H9 (cell line): ENCODE measurements at regions not wholly inside any gene's neighbourhood (a gene's known extent, or its start where the extent isn't known, plus 50 kb on each side); places are given as distances from the start of the nearest gene placed in this dataset.

Experiments
- DNase-seq: peaks from one replicate; pipeline ENCODE4 v3.0.0-alpha.2; 2017
- H2AFZ ChIP-seq: one replicate; pipeline ENCODE4 v1.6.1; 2013; ENCODE audit warnings: mild to moderate bottlenecking, low read length, control low read depth, moderate library complexity
- H2AK5ac ChIP-seq: 2 replicates; pipeline ENCODE4 v1.6.1; 2013; ENCODE audit warnings: low read length, control low read depth, mixed read lengths; ENCODE audit not compliant: insufficient read length
- H2BK120ac ChIP-seq: one replicate; pipeline ENCODE4 v1.6.1; 2013; ENCODE audit warnings: low read depth, mild to moderate bottlenecking, low read length, control low read depth, inconsistent platforms; ENCODE audit not compliant: poor library complexity, severe bottlenecking
- H2BK12ac ChIP-seq: 2 replicates; pipeline ENCODE4 v1.6.1; 2013; ENCODE audit warnings: low read length, control low read depth, mixed read lengths, low read depth; ENCODE audit not compliant: insufficient read length
- H2BK15ac ChIP-seq: 2 replicates; pipeline ENCODE4 v1.6.1; 2013; ENCODE audit warnings: low read depth, low read length, control low read depth
- H2BK20ac ChIP-seq: one replicate; pipeline ENCODE4 v1.6.1; 2013; ENCODE audit warnings: low read depth, mild to moderate bottlenecking, low read length, control low read depth, inconsistent platforms; ENCODE audit not compliant: poor library complexity, severe bottlenecking
- H2BK5ac ChIP-seq: 2 replicates; pipeline ENCODE4 v1.6.1; 2013; ENCODE audit warnings: low read length, control low read depth, mixed read lengths; ENCODE audit not compliant: insufficient read length
- H3K14ac ChIP-seq: 2 replicates; pipeline ENCODE4 v1.6.1; 2013; ENCODE audit warnings: low read length, control low read depth; ENCODE audit not compliant: insufficient read depth
- H3K18ac ChIP-seq: 2 replicates; pipeline ENCODE4 v1.6.1; 2013; ENCODE audit warnings: low read depth, mild to moderate bottlenecking, mixed read lengths, low read length, control low read depth; ENCODE audit not compliant: insufficient read length
- H3K23ac ChIP-seq: 2 replicates; pipeline ENCODE4 v1.6.1; 2013; ENCODE audit warnings: low read length, control low read depth, mixed read lengths, low read depth; ENCODE audit not compliant: insufficient read length
- H3K23me2 ChIP-seq: 2 replicates; pipeline ENCODE4 v1.6.1; 2013; ENCODE audit warnings: low read depth, mild to moderate bottlenecking, mixed read lengths, low read length, control low read depth; ENCODE audit not compliant: insufficient read length, poor library complexity, severe bottlenecking
- H3K27ac ChIP-seq: 2 replicates; pipeline ENCODE4 v1.5.1; 2013; ENCODE audit warnings: low read length, control low read depth, mixed read lengths, low read depth; ENCODE audit not compliant: insufficient read length
- H3K27me3 ChIP-seq: 2 replicates; pipeline ENCODE4 v1.6.1; 2013; ENCODE audit warnings: low read length, control low read depth, inconsistent platforms; ENCODE audit not compliant: insufficient read depth
- H3K4ac ChIP-seq: 2 replicates; pipeline ENCODE4 v1.6.1; 2013; ENCODE audit warnings: low read depth, mild to moderate bottlenecking, control low read depth, inconsistent platforms, low read length, moderate library complexity
- H3K4me1 ChIP-seq: 2 replicates; pipeline ENCODE4 v1.6.1; 2013; ENCODE audit warnings: low read length, control low read depth, inconsistent platforms; ENCODE audit not compliant: insufficient read depth
- H3K4me2 ChIP-seq: 2 replicates; pipeline ENCODE4 v1.6.1; 2013; ENCODE audit warnings: low read length, control low read depth, mixed read lengths; ENCODE audit not compliant: insufficient read length, insufficient read depth
- H3K56ac ChIP-seq: 2 replicates; pipeline ENCODE4 v1.6.1; 2013; ENCODE audit warnings: low read depth, mild to moderate bottlenecking, mixed read lengths, low read length, control low read depth; ENCODE audit not compliant: insufficient read length
- H3K79me1 ChIP-seq: 2 replicates; pipeline ENCODE4 v1.6.1; 2013; ENCODE audit warnings: low read depth, mild to moderate bottlenecking, moderate library complexity, low read length, control low read depth, inconsistent platforms; ENCODE audit not compliant: insufficient read depth, poor library complexity, severe bottlenecking
- H3K79me2 ChIP-seq: 2 replicates; pipeline ENCODE4 v1.6.1; 2013; ENCODE audit warnings: low read length, control low read depth, inconsistent platforms; ENCODE audit not compliant: insufficient read depth
- H3K9ac ChIP-seq: 2 replicates; pipeline ENCODE4 v1.6.1; 2013; ENCODE audit warnings: low read length, control low read depth, mixed read lengths; ENCODE audit not compliant: insufficient read length; ENCODE audit errors: extremely low read depth
- H3K9me3 ChIP-seq: one replicate; pipeline ENCODE4 v1.6.1; 2013; ENCODE audit warnings: low read depth, low read length, inconsistent platforms; ENCODE audit not compliant: control insufficient read depth
- H3T11ph ChIP-seq: one replicate; pipeline ENCODE4 v1.6.1; 2013; ENCODE audit warnings: mild to moderate bottlenecking, low read length, control low read depth, inconsistent platforms
- H4K20me1 ChIP-seq: one replicate; pipeline ENCODE4 v1.6.1; 2013; ENCODE audit not compliant: control insufficient read depth, insufficient read length, insufficient read depth
- H4K5ac ChIP-seq: 2 replicates; pipeline ENCODE4 v1.6.1; 2013; ENCODE audit warnings: low read depth, mild to moderate bottlenecking, mixed read lengths, low read length, control low read depth; ENCODE audit not compliant: insufficient read length
- H4K8ac ChIP-seq: replicated peaks from 2 replicates; pipeline ENCODE4 v1.6.1; 2013; ENCODE audit warnings: low read length, control low read depth, mixed read lengths, low read depth; ENCODE audit not compliant: insufficient read length
- H4K91ac ChIP-seq: 2 replicates; pipeline ENCODE4 v1.6.1; 2013; ENCODE audit warnings: low read depth, mild to moderate bottlenecking, moderate library complexity, mixed read lengths, low read length, control low read depth; ENCODE audit not compliant: insufficient read length
- H3K27ac Mint-ChIP-seq, 3 experiments: 2 replicates in 2 of 3; 3 replicates in 1 of 3; pipeline ENCODE4 v1.8.0; 2020 to 2021; ENCODE audit warnings: mixed read lengths in 3 of 3, mild to moderate bottlenecking in 1 of 3, moderate library complexity in 1 of 3
- H3K27me3 Mint-ChIP-seq: 2 replicates; pipeline ENCODE4 v1.8.0; 2021; ENCODE audit warnings: low read depth, mild to moderate bottlenecking, moderate library complexity, mixed read lengths
- H3K36me3 Mint-ChIP-seq, 3 experiments: 2 replicates in 2 of 3; 3 replicates in 1 of 3; pipeline ENCODE4 v1.8.0; 2020 to 2021; ENCODE audit warnings: low read depth in 3 of 3, mixed read lengths in 3 of 3; ENCODE audit not compliant: insufficient read depth in 1 of 3
- H3K4me1 Mint-ChIP-seq, 2 experiments: 2 replicates each; pipeline ENCODE4 v1.8.0; 2020; ENCODE audit warnings: mixed read lengths in 2 of 2
- H3K4me3 Mint-ChIP-seq, 2 experiments: 2 replicates in 1 of 2; 3 replicates in 1 of 2; pipeline ENCODE4 v1.8.0; 2020 to 2021; ENCODE audit warnings: mild to moderate bottlenecking in 2 of 2, mixed read lengths in 2 of 2, moderate library complexity in 1 of 2
- H3K9me3 Mint-ChIP-seq, 2 experiments: 2 replicates in 1 of 2; 3 replicates in 1 of 2; pipeline ENCODE4 v1.8.0; 2020; ENCODE audit warnings: mild to moderate bottlenecking in 2 of 2, mixed read lengths in 2 of 2, moderate library complexity in 1 of 2
- WGBS: extraction: QIAGEN DNeasy Blood & Tissue Kit; methylation state at CpG from one replicate; pipeline ENCODE4 v1.1.7; 2013; ENCODE audit warnings: missing lambda C conversion rate, low lambda C conversion rate, mixed read lengths; ENCODE audit not compliant: insufficient read length; ENCODE audit errors: extremely low coverage; 5-methylcytosine and 5-hydroxymethylcytosine counted together
- TF ChIP-seq, protein P1 (sequence below): fragments of 200-600 bp; sonication (generic); conservative IDR thresholded peaks from 3 replicates; pipeline ENCODE4 v1.8.0; 2021; ENCODE audit warnings: antibody characterized with exemption, mild to moderate bottlenecking

DNA sequence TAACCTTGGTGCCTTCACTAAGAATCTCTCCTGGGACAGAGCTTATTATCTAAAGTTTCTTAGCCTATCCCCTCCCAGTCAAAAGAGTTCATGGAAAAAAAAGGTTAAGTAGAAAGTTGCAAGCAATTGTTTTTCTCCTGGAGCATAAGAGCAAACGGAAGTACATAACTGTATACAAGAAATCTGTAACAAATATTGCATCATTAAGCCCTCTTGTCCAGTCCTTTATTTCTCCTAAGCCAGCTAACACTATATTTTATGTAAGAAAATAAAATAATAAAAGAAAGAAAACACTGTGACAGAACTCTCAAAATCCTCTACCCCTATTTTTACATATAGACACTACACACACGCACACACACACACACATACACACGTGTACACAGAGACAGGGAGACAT lies 255.3 kb downstream of the NAF1 start:
- Mint-ChIP-seq H3K27ac (no peak overlapping the region), H3K4me1 (no peaks in the 10 kb centered on the region), H3K27me3 (no peaks in the 10 kb centered on the region), H3K9me3 (peaks cover 11 to 20% of the 10 kb centered on the region in 2 experiments; a peak in 4 of 5 replicates), H3K4me3 (no peak overlapping the region), H3K36me3 (peaks cover 6 to 17% (median 10%) of the 10 kb centered on the region in 3 experiments; a peak in 5 of 7 replicates)
- H4K8ac ChIP-seq = no peak overlapping the region
- H2AK5ac ChIP-seq = no peak overlapping the region
- no peaks in the 10 kb centered on the region for H3K79me2 ChIP-seq
- no peak overlapping the region for H3K56ac ChIP-seq
- no peak overlapping the region for H3K14ac ChIP-seq
- H3T11ph ChIP-seq = no peak overlapping the region
- no peak overlapping the region for H3K9ac ChIP-seq
- no peak overlapping the region for H4K5ac ChIP-seq
- no peaks in the 10 kb centered on the region for H3K23me2 ChIP-seq
- no peaks in the 10 kb centered on the region for H3K27me3 ChIP-seq
- H2BK12ac ChIP-seq = no peak overlapping the region
- no peak overlapping the region for H4K91ac ChIP-seq
- DNase-seq = no peak
- H3K9me3 ChIP-seq = peaks cover 2% of the 10 kb centered on the region
- H3K4me1 ChIP-seq = no peaks in the 10 kb centered on the region
- no peak overlapping the region for H2BK20ac ChIP-seq
- H2AFZ ChIP-seq = no peak overlapping the region
- no peak overlapping the region for H3K4me2 ChIP-seq
- no peaks in the 10 kb centered on the region for H4K20me1 ChIP-seq
- H3K27ac ChIP-seq = no peak overlapping the region
- H2BK5ac ChIP-seq = no peak overlapping the region
- TF ChIP-seq, protein P1, sequence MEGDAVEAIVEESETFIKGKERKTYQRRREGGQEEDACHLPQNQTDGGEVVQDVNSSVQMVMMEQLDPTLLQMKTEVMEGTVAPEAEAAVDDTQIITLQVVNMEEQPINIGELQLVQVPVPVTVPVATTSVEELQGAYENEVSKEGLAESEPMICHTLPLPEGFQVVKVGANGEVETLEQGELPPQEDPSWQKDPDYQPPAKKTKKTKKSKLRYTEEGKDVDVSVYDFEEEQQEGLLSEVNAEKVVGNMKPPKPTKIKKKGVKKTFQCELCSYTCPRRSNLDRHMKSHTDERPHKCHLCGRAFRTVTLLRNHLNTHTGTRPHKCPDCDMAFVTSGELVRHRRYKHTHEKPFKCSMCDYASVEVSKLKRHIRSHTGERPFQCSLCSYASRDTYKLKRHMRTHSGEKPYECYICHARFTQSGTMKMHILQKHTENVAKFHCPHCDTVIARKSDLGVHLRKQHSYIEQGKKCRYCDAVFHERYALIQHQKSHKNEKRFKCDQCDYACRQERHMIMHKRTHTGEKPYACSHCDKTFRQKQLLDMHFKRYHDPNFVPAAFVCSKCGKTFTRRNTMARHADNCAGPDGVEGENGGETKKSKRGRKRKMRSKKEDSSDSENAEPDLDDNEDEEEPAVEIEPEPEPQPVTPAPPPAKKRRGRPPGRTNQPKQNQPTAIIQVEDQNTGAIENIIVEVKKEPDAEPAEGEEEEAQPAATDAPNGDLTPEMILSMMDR = no peak
- no peak overlapping the region for H3K4ac ChIP-seq
- H3K79me1 ChIP-seq = no peaks in the 10 kb centered on the region
- H2BK120ac ChIP-seq = no peak overlapping the region
- no peak overlapping the region for H3K23ac ChIP-seq
- no peak overlapping the region for H3K18ac ChIP-seq
- no CpG with 5 or more reads among the region's 3 CpGs for WGBS
- H2BK15ac ChIP-seq = no peak overlapping the region
